Adipocyte (in vitro differentiated cells): ENCODE measurements at regions not wholly inside any gene's neighbourhood (a gene's known extent, or its start where the extent isn't known, plus 50 kb on each side); places are given as distances from the start of the nearest gene placed in this dataset.
A peak's percentile ranks its signal among the peaks of the same experiment; 100 is the strongest.

Experiments
- DNase-seq: peaks from one replicate; pipeline ENCODE4 v3.0.0-alpha.2; 2015; ENCODE audit warnings: low read depth
- H3K27me3 ChIP-seq: replicated peaks from 2 replicates; pipeline ENCODE4 v1.7.0; 2013; ENCODE audit warnings: mild to moderate bottlenecking, low read length, moderate library complexity; ENCODE audit not compliant: control insufficient read depth, insufficient read depth
- H3K36me3 ChIP-seq: 2 replicates; pipeline ENCODE4 v1.7.0; 2013; ENCODE audit warnings: low read length, mild to moderate bottlenecking, moderate library complexity; ENCODE audit not compliant: control insufficient read depth, insufficient read depth, severe bottlenecking
- H3K4me1 ChIP-seq: 2 replicates; pipeline ENCODE4 v1.7.0; 2013; ENCODE audit warnings: mild to moderate bottlenecking, low read length, moderate library complexity; ENCODE audit not compliant: control insufficient read depth, insufficient read depth
- H3K4me3 ChIP-seq: 2 replicates; pipeline ENCODE4 v1.7.0; 2013; ENCODE audit warnings: mild to moderate bottlenecking, low read length, moderate library complexity
- H3K9ac ChIP-seq: 2 replicates; pipeline ENCODE4 v1.7.0; 2013; ENCODE audit warnings: mild to moderate bottlenecking, low read length, moderate library complexity
- H3K9me3 ChIP-seq: 2 replicates; pipeline ENCODE4 v1.7.0; 2013; ENCODE audit warnings: mild to moderate bottlenecking, low read length, moderate library complexity; ENCODE audit not compliant: control insufficient read depth

DNA sequence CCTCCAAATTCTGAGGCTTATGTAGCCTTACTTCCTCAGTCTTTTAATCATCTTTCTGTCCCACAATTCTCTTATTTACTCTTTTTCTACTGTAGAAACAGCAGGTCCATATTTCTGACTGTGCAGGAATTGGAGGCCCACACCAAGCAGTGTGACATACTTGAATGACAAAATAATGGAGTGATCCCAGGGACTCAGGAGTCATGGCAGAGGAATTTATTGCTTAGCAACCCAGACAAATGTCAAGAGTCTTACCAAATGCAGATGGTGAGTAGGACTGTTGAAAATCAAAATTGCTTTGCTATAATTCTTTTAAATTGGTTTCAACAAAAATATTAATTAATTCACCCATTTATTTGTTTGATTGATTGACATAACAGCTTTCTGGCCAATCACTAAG is 59.9 kb downstream of the HTR1B start:
- Histone ChIP-seq H3K9ac (no peak overlapping the region), H3K36me3 (no peaks in the 10 kb centered on the region), H3K4me3 (no peak overlapping the region)

DNA sequence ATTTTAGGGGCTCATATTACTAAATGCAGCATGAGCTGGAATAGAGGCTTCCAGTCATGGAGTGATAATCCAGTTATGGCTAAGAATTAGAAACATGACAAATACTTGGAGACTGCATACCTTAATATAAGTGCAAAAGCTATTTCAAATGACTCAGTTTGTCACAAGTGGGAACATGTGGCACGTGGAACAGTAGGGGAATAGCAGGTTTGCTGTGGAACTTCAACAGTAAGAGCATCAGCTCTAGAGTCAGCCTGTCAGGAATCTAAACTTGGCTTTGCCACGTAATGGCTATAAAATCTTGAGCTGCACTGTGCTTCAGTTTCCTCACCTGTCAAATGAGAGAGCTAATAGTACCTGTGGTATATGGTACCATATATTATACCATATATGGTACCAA is 62.1 kb downstream of the HTR1B start:
- Histone ChIP-seq H3K27me3 (no peaks in the 10 kb centered on the region), H3K36me3 (no peaks in the 10 kb centered on the region), H3K4me3 (no peak overlapping the region), H3K9ac (no peak overlapping the region), H3K9me3 (no peaks in the 10 kb centered on the region), H3K4me1 (peaks cover 20% of the 10 kb centered on the region)
- no peak for DNase-seq

More for the DNA sequence above, 59.9 kb downstream of the HTR1B start:
- Histone ChIP-seq H3K4me1 (peaks cover 20% of the 10 kb centered on the region), H3K27me3 (no peaks in the 10 kb centered on the region), H3K9me3 (no peaks in the 10 kb centered on the region)
- peak; percentile 79 for DNase-seq

DNA sequence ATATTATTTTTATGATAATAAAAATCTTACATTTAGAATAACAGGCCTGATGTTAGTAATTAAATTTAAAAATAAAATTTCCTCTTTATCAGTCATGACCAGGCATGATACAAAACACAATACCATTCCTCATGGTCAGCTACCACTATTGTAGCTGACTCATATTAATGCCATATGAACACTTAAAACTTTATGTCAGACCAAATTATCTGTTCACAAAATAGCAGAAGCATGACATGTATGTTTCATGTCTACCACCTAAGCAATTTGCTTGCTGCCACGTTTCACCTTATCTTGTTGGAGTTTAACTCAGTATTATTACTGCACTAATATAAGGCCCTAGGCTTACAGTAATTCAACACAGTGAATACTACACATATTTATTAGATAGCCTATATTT is 65.7 kb downstream of the HTR1B start:
- Histone ChIP-seq H3K4me1 (peaks cover 6% of the 10 kb centered on the region), H3K36me3 (no peaks in the 10 kb centered on the region), H3K27me3 (no peaks in the 10 kb centered on the region), H3K9me3 (no peaks in the 10 kb centered on the region), H3K9ac (no peak overlapping the region), H3K4me3 (no peak overlapping the region)
- DNase-seq, result no peak

DNA sequence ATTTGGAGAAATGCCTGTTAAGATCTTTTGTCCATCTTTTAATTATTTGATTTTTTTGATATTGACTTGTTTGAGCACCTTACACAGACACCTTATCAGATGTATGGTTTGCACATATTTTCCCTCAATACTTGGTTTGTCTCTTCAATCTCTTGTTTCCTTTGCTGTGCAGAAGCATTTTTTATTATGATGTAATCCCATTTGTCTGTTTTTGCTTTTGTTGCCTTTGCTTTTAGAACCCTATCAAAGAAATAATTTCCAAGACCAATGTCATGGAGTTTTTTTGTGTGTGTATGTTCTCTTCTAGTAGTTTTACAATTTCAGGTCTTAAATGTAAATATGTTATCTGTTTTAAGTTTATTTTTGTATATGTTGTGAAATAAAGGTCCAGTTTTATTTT is 73.9 kb downstream of the HTR1B start:
- no peak for DNase-seq
- Histone ChIP-seq H3K9ac (no peak overlapping the region), H3K4me1 (no peaks in the 10 kb centered on the region), H3K36me3 (no peaks in the 10 kb centered on the region), H3K4me3 (no peak overlapping the region), H3K27me3 (no peaks in the 10 kb centered on the region), H3K9me3 (peaks cover 4% of the 10 kb centered on the region)

DNA sequence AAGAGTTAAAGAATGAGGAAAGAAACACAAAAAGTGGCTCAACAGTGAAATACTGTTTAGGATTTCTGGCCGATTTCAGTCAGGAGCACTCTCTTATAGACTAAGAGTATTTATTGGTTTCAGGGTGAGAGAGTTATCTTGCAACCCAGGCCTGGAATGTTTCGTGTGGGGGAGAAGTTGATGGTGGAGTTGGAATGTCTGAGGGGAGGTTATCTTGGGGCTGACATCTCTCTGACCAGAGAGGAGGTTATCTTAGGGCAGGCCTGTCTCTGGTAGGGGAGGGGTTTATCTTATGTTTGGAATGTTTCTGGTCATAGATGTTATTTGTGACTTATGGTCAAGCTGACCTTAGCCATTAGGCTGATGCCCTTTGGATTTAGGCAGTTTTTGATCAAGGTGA is 80.3 kb downstream of the HTR1B start:
- Histone ChIP-seq H3K9me3 (no peaks in the 10 kb centered on the region), H3K9ac (no peak overlapping the region), H3K36me3 (no peaks in the 10 kb centered on the region), H3K27me3 (no peaks in the 10 kb centered on the region), H3K4me3 (no peak overlapping the region), H3K4me1 (no peaks in the 10 kb centered on the region)
- DNase-seq, result no peak

DNA sequence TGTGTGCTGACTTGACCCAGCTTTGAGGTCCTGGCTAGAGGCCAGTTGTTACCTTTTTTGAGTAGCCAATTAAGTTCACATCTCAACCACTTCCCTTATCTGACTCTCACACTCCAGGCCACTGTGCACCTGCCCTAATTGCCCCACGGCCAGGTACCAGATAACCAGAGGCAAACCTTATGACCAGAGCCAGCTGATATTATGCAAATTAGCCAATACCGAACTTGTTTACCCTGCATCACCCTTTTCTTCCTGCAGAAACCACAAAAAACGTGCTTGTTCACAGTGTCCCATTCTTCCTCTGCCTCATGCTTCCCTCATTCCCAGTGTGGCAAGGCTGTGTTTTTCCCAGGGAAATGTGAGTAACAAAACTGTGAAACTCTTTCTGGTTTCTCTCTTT is 89.3 kb downstream of the HTR1B start:
- Histone ChIP-seq H3K27me3 (no peaks in the 10 kb centered on the region), H3K4me1 (no peaks in the 10 kb centered on the region), H3K36me3 (no peaks in the 10 kb centered on the region), H3K9ac (no peak overlapping the region), H3K4me3 (no peak overlapping the region), H3K9me3 (no peaks in the 10 kb centered on the region)
- DNase-seq, result no peak

DNA sequence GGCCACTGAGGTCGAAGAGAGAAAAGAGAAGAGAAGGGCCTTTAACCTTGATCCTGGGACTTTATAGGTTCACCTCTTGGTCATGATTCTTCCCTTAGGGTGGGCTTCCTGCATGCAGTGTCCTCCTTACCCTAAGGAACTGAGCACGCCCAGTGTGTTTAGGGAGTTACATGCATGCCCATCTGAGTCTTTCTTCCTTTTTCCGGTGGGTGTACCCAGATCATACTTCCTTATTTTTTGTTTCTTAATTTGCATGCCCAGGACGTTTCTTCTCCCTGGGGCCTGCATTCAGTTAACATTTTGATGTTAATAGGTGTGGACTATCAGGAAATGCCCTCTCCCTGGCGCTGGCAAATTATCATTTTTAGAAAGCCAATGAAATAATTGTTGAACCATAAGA is 91.5 kb downstream of the HTR1B start:
- H3K4me1 ChIP-seq, result no peaks in the 10 kb centered on the region
- DNase-seq, result no peak
- H3K27me3 ChIP-seq, result no peaks in the 10 kb centered on the region
- H3K9ac ChIP-seq, result no peak overlapping the region
- H3K4me3 ChIP-seq, result no peak overlapping the region
- H3K9me3 ChIP-seq, result no peaks in the 10 kb centered on the region
- no peaks in the 10 kb centered on the region for H3K36me3 ChIP-seq

DNA sequence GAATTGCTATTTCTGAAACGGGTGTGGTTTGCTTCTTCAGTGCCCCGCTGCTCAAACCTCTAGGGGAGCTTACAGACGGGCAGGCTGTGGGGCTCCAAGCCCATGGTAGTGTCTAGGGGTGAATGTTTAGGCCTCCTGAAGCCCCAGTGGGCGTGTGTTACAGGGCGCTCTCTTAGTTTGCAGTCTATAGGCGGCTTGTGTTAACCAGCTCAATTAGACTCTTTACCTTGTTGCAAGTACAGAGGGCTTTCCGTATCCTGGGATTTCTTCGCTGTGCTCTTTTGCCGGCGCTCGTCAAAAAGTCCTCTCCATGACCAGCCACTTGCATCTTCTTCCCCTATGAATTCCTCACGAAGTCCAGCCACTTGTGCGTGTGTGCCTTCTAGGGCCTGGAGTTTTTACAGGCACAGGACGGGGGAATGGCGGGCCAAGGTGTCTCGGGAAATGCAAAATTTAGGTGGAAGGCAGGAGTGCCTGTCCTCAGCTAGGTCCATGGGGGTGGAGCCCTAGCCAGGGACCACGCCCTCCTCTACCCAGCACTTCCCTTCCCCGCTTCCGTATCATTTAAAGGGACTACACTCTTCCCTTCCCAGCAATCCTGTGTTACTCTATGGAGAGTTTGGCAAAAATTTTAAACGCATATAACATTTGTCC is 94.5 kb downstream of the HTR1B start:
- H3K36me3 ChIP-seq, result no peaks in the 10 kb centered on the region
- H3K4me3 ChIP-seq, result peak overlapping the region; percentile 73
- H3K27me3 ChIP-seq, result no peaks in the 10 kb centered on the region
- H3K9ac ChIP-seq, result peak overlapping the region; percentile 74
- no peak for DNase-seq
- H3K9me3 ChIP-seq, result no peaks in the 10 kb centered on the region
- no peaks in the 10 kb centered on the region for H3K4me1 ChIP-seq

DNA sequence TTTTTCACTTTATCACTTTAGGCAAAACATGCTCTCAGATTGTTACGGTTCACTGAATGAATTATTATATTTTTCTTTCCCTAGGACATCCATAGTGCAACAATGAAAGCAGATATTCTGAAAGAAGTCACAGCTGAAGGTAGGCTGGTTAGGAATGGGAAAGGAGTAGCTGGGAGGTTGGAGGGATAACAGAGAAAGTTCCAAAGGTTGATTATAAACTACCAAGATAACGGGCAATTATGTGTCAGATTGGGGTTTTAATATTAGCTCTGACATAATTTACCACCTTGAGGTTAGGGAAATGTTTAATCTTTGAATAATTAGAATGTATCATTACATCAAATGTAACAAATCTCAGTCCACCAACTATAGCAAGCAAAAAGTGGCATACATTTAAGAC is 96.5 kb downstream of the HTR1B start:
- no peaks in the 10 kb centered on the region for H3K27me3 ChIP-seq
- peaks cover 8% of the 10 kb centered on the region for H3K9me3 ChIP-seq
- no peak overlapping the region for H3K9ac ChIP-seq
- no peaks in the 10 kb centered on the region for H3K4me1 ChIP-seq
- H3K36me3 ChIP-seq, result no peaks in the 10 kb centered on the region
- peak overlapping the region; percentile 73 for H3K4me3 ChIP-seq
- DNase-seq, result no peak

DNA sequence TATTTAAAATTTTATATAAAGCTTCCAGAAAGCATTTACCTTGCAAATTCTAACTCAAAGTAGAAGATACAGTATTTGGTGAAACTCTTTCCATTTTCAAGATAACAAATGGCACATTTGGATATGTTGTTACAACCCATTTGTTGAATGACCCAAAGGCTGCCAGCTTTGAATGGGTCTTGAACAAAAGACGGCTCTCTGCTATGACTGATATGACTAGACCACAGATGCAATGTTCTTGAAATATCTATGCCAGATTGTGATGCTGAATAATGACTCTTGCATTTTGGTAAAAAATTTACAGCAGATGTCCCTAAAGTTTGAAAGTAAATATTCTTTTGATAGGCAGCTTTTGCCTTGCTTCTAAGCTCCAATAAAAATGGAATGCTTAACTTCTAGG is 99.6 kb downstream of the HTR1B start:
- DNase-seq, result no peak

DNA sequence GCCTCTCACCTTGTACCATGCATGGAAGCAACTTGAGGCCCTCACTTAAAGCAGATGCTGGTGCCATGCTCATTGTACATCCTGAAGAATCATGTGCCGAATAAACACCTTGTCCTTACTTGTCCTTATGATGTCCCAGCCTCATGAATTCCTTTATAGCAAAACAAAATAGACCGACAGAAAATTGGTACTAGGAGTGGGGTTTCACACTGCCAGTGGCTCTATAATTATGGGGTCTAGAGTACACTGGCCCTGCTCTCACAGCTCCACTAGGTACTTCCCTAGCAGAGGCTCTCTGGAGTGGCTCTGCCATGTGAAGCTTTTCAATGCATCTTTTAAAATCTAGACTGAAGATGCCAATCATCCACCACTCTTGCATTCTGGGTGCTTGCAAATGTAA is 101.2 kb downstream of the HTR1B start:
- H3K4me3 ChIP-seq, result no peak overlapping the region
- DNase-seq, result no peak
- H3K27me3 ChIP-seq, result no peaks in the 10 kb centered on the region
- no peaks in the 10 kb centered on the region for H3K4me1 ChIP-seq
- peaks cover 8% of the 10 kb centered on the region for H3K9me3 ChIP-seq
- no peak overlapping the region for H3K9ac ChIP-seq
- H3K36me3 ChIP-seq, result no peaks in the 10 kb centered on the region

More for the DNA sequence above, 99.6 kb downstream of the HTR1B start:
- Histone ChIP-seq H3K4me3 (no peak overlapping the region), H3K9me3 (peaks cover 8% of the 10 kb centered on the region), H3K36me3 (no peaks in the 10 kb centered on the region), H3K4me1 (no peaks in the 10 kb centered on the region), H3K27me3 (no peaks in the 10 kb centered on the region), H3K9ac (no peak overlapping the region)

DNA sequence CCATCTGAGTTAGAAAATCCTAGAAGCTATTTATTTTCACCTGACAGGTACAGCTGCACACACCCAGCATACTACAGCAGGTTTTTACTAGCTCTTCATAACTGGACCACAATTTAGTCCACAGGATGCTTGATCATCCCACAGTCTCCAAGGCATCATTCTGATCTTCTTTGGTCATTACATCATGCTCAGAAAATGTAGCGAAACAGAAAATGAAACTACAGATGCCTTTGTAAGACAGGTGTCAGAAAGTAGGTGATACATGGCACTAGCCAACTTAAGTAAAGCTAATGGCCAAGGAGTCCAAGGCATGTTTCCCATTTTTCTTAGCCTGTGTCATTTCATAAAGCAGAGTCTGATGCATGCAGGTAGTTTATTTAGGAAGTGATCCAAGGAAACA is 102.3 kb downstream of the HTR1B start:
- no peaks in the 10 kb centered on the region for H3K27me3 ChIP-seq
- no peak overlapping the region for H3K9ac ChIP-seq

More for the DNA sequence above, 102.3 kb downstream of the HTR1B start:
- DNase-seq, result no peak
- H3K4me3 ChIP-seq, result no peak overlapping the region
- no peaks in the 10 kb centered on the region for H3K4me1 ChIP-seq
- H3K9me3 ChIP-seq, result peaks cover 8% of the 10 kb centered on the region
- no peaks in the 10 kb centered on the region for H3K36me3 ChIP-seq
